Thoracic aorta (tissue), 2 donors: ENCODE measurements at regions not wholly inside any gene's neighbourhood (a gene's known extent, or its start where the extent isn't known, plus 50 kb on each side); places are given as distances from the start of the nearest gene placed in this dataset.

Experiments used
- ATAC-seq: fragments of 150-250 bp; one replicate; pipeline ENCODE4 v1.8.0; 2017; ENCODE audit warnings: low read depth; ENCODE audit not compliant: insufficient number of reproducible peaks, low FRiP score
- DNase-seq: peaks from one replicate; pipeline ENCODE4 v3.0.0-alpha.2; 2020; ENCODE audit warnings: low spot score
- H3K27ac ChIP-seq, 2 donors: fragments of 200-600 bp; sonication (generic); 1 replicate in 1 of 2; 2 replicates in 1 of 2; pipeline ENCODE4 v1.5.1; 2016; ENCODE audit warnings: mild to moderate bottlenecking in 2 of 2, moderate library complexity in 2 of 2
- H3K27me3 ChIP-seq: fragments of 200-600 bp; sonication (generic); replicated peaks from 2 replicates; pipeline ENCODE4 v1.6.0; 2016; ENCODE audit warnings: mild to moderate bottlenecking; ENCODE audit not compliant: insufficient read depth
- H3K36me3 ChIP-seq: fragments of 200-600 bp; sonication (generic); one replicate; pipeline ENCODE4 v1.5.1; 2016
- H3K4me1 ChIP-seq, 2 donors: fragments of 200-600 bp; sonication (generic); 1 replicate in 1 of 2; 2 replicates in 1 of 2; pipeline versions ENCODE4 v1.5.1 to v1.6.0; 2016; ENCODE audit warnings: low read depth in 2 of 2, mild to moderate bottlenecking in 1 of 2; ENCODE audit not compliant: control insufficient read depth in 1 of 2
- H3K4me3 ChIP-seq: fragments of 200-600 bp; sonication (generic); 2 replicates; pipeline ENCODE4 v1.5.1; 2016; ENCODE audit warnings: mild to moderate bottlenecking
- H3K9me3 ChIP-seq: fragments of 200-600 bp; sonication (generic); 2 replicates; pipeline ENCODE4 v1.5.1; 2016
- CTCF ChIP-seq: fragments of 200-600 bp; sonication (generic); IDR thresholded peaks from one replicate; pipeline ENCODE4 v1.5.1; 2019; ENCODE audit warnings: antibody characterized with exemption

DNA sequence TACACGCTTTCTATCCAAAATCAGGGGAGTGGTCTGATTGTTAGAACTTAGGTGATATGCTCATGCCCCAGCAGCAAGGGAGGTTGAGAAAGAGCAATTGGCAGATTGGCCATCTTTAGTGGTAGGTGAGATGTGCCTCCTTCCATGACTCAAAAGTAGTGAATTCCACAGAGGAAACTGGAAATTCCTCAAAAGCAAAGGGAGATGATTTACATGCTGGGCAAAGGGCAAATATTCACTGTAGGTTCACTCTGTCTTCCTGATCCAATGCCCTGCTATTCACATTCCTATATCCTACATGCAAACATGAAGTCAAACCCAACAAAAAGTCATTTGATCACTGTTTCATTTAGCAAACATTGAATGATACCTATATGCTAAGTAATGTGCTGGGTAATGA lies 130.1 kb upstream of the ZNF608 start:
- H3K27me3 ChIP-seq: no peaks in the 10 kb centered on the region
- TF ChIP-seq CTCF: no peak
- no peaks in the 10 kb centered on the region for H3K4me1 ChIP-seq
- H3K27ac ChIP-seq: no peak overlapping the region
- no peaks in the 10 kb centered on the region for H3K36me3 ChIP-seq
- H3K9me3 ChIP-seq: no peaks in the 10 kb centered on the region
- no peak for DNase-seq
- no peak for ATAC-seq
- no peak overlapping the region for H3K4me3 ChIP-seq

DNA sequence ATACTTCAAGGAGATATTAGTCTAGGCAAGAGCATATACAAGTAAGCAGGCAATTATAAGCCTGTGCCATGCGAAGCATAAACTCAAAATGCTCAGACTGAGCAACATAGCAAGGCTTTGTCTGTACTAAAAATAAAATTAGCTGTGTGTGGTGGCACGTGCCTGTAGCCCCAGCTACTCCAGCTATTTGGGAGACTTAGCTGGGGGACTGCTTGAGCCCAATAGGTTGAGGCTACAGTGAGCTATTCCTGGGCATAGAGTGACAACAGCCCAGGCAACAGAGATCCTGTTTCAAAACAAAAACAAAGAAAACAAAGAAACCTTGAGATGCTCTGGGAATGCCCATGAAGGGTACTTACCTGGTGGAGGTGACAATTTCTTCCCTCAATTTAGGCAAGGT lies 130.5 kb upstream of the ZNF608 start:
- H3K4me1 ChIP-seq: no peaks in the 10 kb centered on the region
- H3K9me3 ChIP-seq: no peaks in the 10 kb centered on the region
- no peaks in the 10 kb centered on the region for H3K36me3 ChIP-seq
- TF ChIP-seq CTCF: no peak
- H3K4me3 ChIP-seq: no peak overlapping the region
- DNase-seq (no peak), ATAC-seq (no peak)
- no peaks in the 10 kb centered on the region for H3K27me3 ChIP-seq
- no peak overlapping the region for H3K27ac ChIP-seq

DNA sequence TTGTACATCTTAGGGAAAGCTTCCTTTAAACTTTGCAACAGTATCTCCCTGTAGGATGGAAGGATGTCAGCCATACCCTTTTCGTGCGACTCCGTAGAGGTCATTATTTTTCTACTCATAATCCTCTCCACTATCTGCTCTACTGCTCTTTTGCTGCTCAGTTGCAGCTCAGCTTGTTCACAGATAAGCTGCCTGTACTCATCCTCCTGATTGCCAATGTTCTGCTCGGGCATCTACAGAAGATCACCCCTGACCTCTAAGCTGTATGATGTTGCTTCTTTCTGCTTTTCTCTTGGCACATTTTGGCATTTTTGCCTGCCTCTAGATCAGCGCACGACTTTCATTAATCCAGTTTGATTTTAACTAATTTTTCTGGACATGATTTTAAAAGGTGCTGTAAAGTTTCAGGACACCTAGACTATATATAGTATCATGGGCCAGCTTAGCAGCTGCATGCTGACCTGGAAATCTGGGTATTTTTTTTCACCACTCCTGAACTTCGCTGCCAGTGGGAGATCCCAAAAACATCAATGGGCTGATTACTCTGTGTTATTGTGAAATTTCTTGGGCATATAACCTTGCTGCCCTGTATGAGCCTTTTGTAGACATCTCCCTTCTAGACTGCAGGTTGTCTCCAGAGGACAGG lies 131.2 kb upstream of the ZNF608 start:
- DNase-seq: no peak
- H3K4me1 ChIP-seq: no peaks in the 10 kb centered on the region
- TF ChIP-seq CTCF: no peak
- no peaks in the 10 kb centered on the region for H3K9me3 ChIP-seq
- no peak for ATAC-seq
- no peak overlapping the region for H3K27ac ChIP-seq
- H3K4me3 ChIP-seq: no peak overlapping the region
- H3K27me3 ChIP-seq: no peaks in the 10 kb centered on the region
- no peaks in the 10 kb centered on the region for H3K36me3 ChIP-seq

DNA sequence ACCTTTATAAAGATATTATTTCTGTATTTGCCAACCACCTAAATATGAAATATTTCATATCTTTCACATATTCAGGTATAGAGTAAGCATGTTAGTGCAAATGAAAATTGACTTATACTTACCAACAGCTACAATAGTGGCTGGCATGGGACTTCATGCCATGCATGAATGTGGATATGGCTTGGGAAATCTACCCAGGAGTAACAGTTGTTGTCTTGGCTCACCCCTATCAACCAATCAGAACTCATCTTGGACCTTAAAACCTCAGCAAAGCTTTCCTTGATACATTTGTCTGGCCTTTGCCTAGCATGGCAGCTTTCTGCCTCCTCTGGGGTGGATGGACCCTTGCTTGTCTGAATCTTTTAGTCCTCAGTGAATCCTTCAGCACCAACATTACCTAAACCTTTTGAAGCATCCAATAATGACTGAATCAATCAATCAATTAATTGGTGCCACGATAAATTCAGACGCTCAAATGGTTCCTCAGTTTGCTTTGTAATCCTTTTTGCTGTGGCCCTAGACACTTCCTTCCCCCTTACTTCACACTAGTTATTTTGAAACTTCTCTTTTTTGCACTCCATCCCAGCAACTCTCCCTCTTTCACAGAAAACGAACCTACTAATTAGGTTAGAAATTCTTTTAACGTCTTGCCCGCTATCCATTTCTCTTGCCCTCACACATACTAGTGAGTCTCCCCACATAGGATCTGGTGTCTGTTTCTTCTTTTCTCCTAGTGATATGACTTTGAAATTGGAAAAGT lies 132.3 kb upstream of the ZNF608 start:
- ATAC-seq (no peak), DNase-seq (no peak)
- Histone ChIP-seq H3K4me1 (no peaks in the 10 kb centered on the region), H3K27me3 (no peaks in the 10 kb centered on the region), H3K36me3 (no peaks in the 10 kb centered on the region), H3K4me3 (no peak overlapping the region), H3K9me3 (no peaks in the 10 kb centered on the region), H3K27ac (no peak overlapping the region)
- no peak for TF ChIP-seq CTCF

GRCh38 chr5:124880903-124881697 lies 134.7 kb upstream of the ZNF608 start:
- no peak overlapping the region for H3K4me3 ChIP-seq
- ATAC-seq: no peak
- H3K36me3 ChIP-seq: no peaks in the 10 kb centered on the region
- TF ChIP-seq CTCF: no peak
- H3K27me3 ChIP-seq: no peaks in the 10 kb centered on the region
- H3K9me3 ChIP-seq: no peaks in the 10 kb centered on the region
- H3K27ac ChIP-seq: no peak overlapping the region
- no peak for DNase-seq
- no peaks in the 10 kb centered on the region for H3K4me1 ChIP-seq
